TTC549 (cell line): ENCODE measurements at regions not wholly inside any gene's neighbourhood (a gene's known extent, or its start where the extent isn't known, plus 50 kb on each side); places are given as distances from the start of the nearest gene placed in this dataset.
"Not testable (repeated sequence)": the region's sequence is repeated elsewhere in the genome, so short reads cannot be mapped to it uniquely, and the experiment has no call there.

ENCODE experiments used
- FAIRE-seq: peaks from 2 replicates; lab custom pipeline; 2012; peaks lifted over from hg19 to GRCh38; lab: Jason Lieb, UNC

GRCh38 chr5:86244153-86244552, 373.6 kb upstream of the COX7C start:
- FAIRE-seq: no peak

- FAIRE-seq: no peak
Observed at GRCh38 chr5:86257871-86258270, 359.9 kb upstream of the COX7C start.

DNA sequence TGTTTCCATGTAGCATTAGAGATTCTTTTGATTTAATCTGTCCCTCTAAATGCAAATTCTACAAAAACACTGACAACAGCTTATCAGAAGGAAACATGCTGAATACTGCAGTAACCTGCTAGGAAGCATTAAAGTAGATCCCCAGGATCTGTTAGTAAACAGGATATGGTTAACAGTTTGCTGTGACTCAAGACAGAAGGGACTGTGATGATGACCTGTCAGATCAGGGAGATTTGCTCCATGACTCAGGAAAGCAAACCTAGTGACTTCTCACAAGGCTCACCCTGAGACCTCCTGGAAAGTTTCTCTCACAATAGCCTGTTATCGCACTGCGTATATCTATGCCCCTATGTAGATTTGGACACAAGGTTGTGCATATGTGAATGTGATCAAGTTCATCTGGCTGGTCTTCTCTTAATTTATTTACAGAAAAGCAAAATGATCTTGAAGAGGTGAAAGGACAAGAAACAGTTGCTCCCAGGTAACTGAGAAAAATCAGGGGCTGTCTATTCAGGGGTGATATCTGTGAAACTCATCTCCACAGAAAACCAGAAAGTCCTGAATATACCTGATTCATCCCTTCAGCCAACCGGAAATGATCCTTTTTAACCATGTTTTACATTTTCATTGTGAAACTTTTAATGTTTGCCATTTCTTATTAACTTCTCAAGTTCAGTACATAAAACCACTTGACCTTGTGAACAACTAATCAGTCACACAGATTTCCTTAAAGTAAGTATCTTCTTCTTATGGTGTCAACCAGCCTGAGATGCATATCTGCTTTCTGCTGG, 333.1 kb upstream of the COX7C start:
- not testable (repeated sequence) for FAIRE-seq

- not testable (repeated sequence) for FAIRE-seq
Observed at GRCh38 chr5:86287437-86287836, 330.3 kb upstream of the COX7C start.

- FAIRE-seq: not testable (repeated sequence)
Observed at GRCh38 chr5:86289786-86290185, 328.0 kb upstream of the COX7C start.

DNA sequence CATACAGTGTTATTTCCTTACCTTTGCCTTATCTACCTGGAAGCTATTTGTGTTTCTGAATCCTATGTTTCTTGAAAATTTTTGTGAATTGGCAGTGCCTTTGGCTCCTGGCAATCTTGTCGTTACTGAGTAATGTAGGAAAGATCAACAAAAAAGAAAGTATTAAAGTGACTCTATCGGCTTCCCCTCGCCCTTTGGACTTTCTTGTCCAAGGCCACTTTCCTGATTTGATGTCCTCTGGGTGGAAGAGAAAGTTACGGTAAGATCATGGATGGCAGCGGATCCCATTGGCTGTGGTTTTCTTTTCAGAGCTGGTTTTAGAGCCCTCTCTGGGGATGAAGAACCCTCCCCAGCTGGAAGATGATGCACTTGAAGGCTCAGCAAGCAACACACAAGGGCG, 324.9 kb upstream of the COX7C start:
- not testable (repeated sequence) for FAIRE-seq

DNA sequence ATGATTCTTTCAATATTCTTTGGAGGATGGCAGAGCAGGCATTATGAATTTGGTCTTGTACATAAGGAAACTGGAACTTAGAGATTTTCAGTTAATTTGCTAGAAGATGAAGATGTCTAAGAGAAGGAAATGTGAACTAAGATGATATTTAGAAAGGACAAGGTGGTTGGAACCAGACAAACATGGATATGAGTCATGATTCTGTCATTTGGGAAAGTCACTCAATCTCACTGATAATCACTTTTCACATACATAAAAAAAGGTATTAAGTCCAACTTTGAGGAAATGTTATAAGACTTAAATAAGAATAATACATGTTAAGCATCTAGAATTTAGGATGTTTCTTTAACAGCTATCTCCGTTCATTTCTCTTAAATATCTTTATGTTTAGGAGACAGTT, 315.1 kb upstream of the COX7C start:
- not testable (repeated sequence) for FAIRE-seq

GRCh38 chr5:86305050-86305449, 312.7 kb upstream of the COX7C start:
- peak; percentile 66 for FAIRE-seq

GRCh38 chr5:86314951-86315350, 302.8 kb upstream of the COX7C start:
- FAIRE-seq: no peak

- no peak for FAIRE-seq
Observed at GRCh38 chr5:86320266-86320665, 297.5 kb upstream of the COX7C start.

GRCh38 chr5:86329318-86329717, 288.4 kb upstream of the COX7C start:
- FAIRE-seq: no peak

- no peak for FAIRE-seq
Observed at GRCh38 chr5:86330736-86331135, 287.0 kb upstream of the COX7C start.

- no peak for FAIRE-seq
Observed at GRCh38 chr5:86332851-86333250, 284.9 kb upstream of the COX7C start.

DNA sequence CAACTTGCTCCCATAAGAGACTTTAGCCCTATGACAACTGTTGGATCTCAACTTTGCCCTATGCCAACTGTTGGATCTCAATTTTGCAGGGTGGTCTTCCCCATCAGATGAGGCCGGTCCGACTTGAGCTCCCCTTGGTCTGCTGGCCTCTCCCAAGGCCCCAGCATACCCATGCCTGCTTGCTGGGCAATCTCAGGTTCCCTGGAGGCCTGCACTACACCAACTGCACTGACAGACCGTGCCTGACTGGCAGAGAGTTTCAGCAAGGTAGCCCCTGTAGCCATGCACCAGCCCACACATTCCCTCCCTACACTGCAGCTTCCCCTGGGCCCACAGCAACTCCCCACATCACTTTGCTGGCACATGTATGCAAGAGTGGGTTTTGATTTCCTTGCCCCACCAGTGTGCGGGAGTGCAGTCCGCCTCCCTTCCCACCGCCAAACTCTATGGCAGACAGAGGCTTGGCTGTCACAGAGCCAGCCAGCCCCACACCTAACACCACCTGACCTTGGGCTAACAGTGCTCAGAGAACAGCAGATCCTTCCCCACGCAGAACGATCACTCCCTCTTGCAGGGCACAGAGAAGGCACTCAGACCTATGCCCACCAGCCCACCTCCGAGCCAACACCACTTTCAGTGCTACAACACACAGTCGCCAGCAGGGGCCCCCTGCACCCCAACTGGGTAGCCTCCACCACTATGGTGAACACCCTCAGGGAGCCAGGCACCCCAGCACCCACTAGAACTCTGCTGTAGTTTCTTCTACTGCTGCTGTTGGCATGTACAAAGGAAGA, 279.9 kb upstream of the COX7C start:
- FAIRE-seq: no peak

GRCh38 chr5:86354664-86355063, 263.1 kb upstream of the COX7C start:
- no peak for FAIRE-seq

DNA sequence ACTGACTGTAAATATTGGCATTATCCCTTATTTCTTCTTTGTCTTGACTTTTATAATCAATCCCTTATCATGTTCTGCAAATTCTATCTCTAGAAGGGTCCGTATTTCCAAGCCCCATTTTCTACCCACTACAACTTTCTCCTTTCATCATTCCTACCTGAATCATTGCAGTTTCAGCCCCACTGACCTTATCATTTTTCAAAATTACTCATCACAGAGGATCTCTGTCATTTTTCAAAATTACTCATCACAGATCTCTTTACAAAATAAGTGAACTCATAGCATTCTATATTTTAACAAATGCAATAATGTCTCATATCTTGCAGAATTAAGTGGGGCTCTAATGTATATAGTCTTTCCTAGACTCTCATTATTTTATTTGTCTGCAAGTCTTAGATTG, 256.9 kb upstream of the COX7C start:
- no peak for FAIRE-seq

- FAIRE-seq: no peak
Observed at GRCh38 chr5:86371061-86371460, 246.7 kb upstream of the COX7C start.

DNA sequence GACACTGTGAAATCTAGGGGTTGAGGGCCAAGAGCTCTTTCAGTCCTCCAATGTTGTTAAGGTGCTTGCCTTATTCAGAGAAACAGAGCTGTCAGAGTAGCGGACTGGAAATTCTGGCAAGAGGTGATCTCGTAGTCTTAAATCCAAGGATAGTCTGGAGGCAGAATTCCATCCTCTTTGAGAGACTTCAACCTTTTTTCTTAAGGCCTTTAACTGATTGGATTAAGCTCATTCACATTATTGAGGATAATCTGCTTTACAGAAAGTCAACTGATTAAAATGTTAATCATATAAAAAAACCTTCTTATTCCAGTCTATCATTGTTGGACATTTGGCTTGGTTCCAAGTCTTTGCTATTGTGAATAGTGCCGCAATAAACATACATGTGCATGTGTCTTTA, 243.1 kb upstream of the COX7C start:
- FAIRE-seq: no peak

DNA sequence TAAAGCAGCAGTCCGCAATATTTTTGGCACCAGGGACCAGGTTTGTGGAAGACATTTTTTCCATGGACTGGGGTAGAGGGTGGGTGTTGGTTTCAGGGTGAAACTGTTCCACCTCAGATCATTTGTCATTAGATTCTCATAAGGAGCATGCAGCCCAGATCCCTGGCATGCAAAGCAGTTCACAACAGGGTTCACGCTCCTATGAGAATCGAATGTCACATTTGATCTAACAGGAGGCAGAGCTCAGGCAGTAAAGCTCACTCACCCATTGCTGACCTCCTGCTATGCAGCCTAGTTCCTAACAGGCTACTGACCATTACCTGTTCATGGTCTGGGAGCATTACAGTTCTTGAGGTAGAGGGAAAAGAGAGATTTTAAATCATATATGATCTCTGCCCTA, 241.5 kb upstream of the COX7C start:
- no peak for FAIRE-seq

- FAIRE-seq: no peak
Observed at GRCh38 chr5:86403190-86403589, 214.6 kb upstream of the COX7C start.

DNA sequence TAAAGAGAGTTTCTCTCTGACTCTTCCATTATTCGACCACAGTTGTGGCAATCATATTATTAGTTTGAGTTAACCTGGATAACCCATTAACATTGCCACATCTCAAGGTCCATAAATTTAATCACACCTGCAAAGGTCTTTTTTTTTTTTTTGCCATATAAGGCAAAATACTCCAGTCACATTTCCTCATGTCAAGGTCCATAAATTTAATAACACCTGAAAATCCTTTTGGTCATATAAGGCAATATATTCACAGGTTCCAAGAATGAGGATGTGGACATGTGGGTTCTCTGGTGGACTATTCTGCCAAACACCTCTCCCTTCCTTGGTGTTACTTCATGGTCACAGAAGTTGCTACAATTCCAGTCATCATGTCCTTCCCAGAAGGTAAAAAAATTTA, 213.5 kb upstream of the COX7C start:
- FAIRE-seq: no peak

- no peak for FAIRE-seq
Observed at GRCh38 chr5:86407711-86408110, 210.0 kb upstream of the COX7C start.

DNA sequence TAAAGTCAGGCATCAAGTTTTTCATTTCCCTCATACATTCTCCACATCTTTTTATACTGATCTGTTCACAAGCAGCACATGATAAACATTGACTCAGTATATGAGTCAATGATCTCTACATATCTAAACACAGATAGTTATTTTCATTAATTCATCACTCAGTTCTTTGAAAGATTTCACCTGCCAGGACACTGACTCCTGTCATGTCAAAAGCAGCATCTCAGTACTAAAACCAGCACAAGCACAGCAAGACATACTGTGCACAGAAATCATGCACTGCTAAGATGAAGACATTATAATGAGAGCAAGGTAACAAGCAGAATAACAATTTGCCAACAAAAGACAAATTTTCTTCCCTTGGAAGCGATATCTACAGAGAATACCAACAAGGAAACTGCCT, 206.1 kb upstream of the COX7C start:
- FAIRE-seq: no peak

DNA sequence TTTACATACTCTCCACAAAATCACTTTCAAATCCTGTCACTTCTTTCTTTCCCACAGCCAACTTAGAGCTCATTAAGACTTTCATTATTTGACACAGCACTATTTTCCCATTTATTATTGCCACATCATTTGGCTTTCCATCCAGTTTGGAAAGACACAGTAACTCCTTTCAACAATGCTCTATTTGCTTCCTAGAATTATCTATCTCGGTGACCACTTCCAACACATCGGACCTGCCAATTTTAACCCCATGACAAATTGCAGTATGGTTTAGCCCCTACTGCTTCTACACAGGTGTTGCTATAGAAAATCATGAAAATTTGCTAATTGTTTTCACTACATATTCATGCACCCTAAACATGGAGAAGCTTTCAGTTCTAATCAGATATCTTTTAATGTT, 190.6 kb upstream of the COX7C start:
- FAIRE-seq: no peak
